Prostate gland (tissue), 2 donors: ENCODE measurements at regions not wholly inside any gene's neighbourhood (a gene's known extent, or its start where the extent isn't known, plus 50 kb on each side); places are given as distances from the start of the nearest gene placed in this dataset.

Experiments used
- DNase-seq: peaks from one replicate; pipeline ENCODE4 v3.0.0-alpha.2; 2019; ENCODE audit warnings: low spot score
- H3K27ac ChIP-seq, 2 donors: fragments of 200-600 bp; sonication (generic); 2 replicates each; pipeline ENCODE4 v1.5.1; 2017 to 2019
- H3K27me3 ChIP-seq: fragments of 200-600 bp; sonication (generic); replicated peaks from 2 replicates; pipeline ENCODE4 v1.5.1; 2019; ENCODE audit not compliant: insufficient read depth
- H3K36me3 ChIP-seq, 2 donors: fragments of 200-600 bp; sonication (generic); 1 replicate in 1 of 2; 2 replicates in 1 of 2; pipeline versions ENCODE4 v1.5.1 to v1.8.1; 2017 to 2019
- H3K4me1 ChIP-seq: fragments of 200-600 bp; sonication (generic); replicated peaks from 2 replicates; pipeline ENCODE4 v1.5.1; 2019
- H3K4me3 ChIP-seq, 2 donors: fragments of 200-600 bp; sonication (generic); 2 replicates each; pipeline ENCODE4 v1.5.1; 2017 to 2019
- H3K9me3 ChIP-seq: fragments of 200-600 bp; sonication (generic); 2 replicates; pipeline ENCODE4 v1.5.1; 2017
- CTCF ChIP-seq, 4 experiments: fragments of 200-600 bp in 2 of 4; fragments of 450-650 bp in 2 of 4; sonication (generic) in 2 of 4; IDR thresholded peaks; 1 replicate in 3 of 4; 2 replicates in 1 of 4; pipeline ENCODE4 v1.5.1; 2016 to 2019; ENCODE audit warnings: antibody characterized with exemption in 4 of 4, mild to moderate bottlenecking in 2 of 4, moderate library complexity in 2 of 4
- POLR2A ChIP-seq: fragments of 450-650 bp; IDR thresholded peaks from one replicate; pipeline ENCODE4 v1.6.1; 2016; ENCODE audit warnings: antibody characterized with exemption, mild to moderate bottlenecking
- POLR2AphosphoS5 ChIP-seq: sonication (generic); formaldehyde crosslinking; IDR thresholded peaks from one replicate; pipeline ENCODE4 v1.6.1; 2017; ENCODE audit warnings: antibody characterized with exemption
- WGBS: methylation state at CpG from one replicate; pipeline ENCODE4 v1.1.5; 2018; 5-methylcytosine and 5-hydroxymethylcytosine counted together
- intact Hi-C: fragments of 100-400 bp; cut with DNase I; formaldehyde crosslinking; loops from one replicate; pipeline ENCODE4 v1.14.2; 2022

GRCh38 chr11:95389427-95389826 lies 158.4 kb upstream of the SESN3 start:
- TF ChIP-seq POLR2AphosphoS5 (no peak), POLR2A (no peak), CTCF (IDR thresholded peaks at IDR 0.05) (no peak)
- intact Hi-C loops, result no loop called here
- Histone ChIP-seq H3K9me3 (no peaks in the 10 kb centered on the region), H3K4me1 (no peaks in the 10 kb centered on the region), H3K27me3 (no peaks in the 10 kb centered on the region), H3K27ac (no peak overlapping the region), H3K4me3 (no peak overlapping the region), H3K36me3 (no peaks in the 10 kb centered on the region)
- DNase-seq, result no peak
- 100% methylated on average over 1 of the region's 1 CpG for WGBS

GRCh38 chr11:95388086-95388485 lies 157.1 kb upstream of the SESN3 start:
- intact Hi-C loops, result no loop called here
- Histone ChIP-seq H3K27me3 (no peaks in the 10 kb centered on the region), H3K36me3 (no peaks in the 10 kb centered on the region), H3K4me3 (no peak overlapping the region), H3K4me1 (no peaks in the 10 kb centered on the region), H3K27ac (no peak overlapping the region), H3K9me3 (no peaks in the 10 kb centered on the region)
- TF ChIP-seq CTCF (IDR thresholded peaks at IDR 0.05) (no peak), POLR2A (no peak), POLR2AphosphoS5 (no peak)
- no peak for DNase-seq
- WGBS, result 76% methylated on average over 6 of the region's 6 CpGs

GRCh38 chr11:95387325-95387724 lies 156.3 kb upstream of the SESN3 start:
- H3K27me3 ChIP-seq, result no peaks in the 10 kb centered on the region
- WGBS, result 83% methylated on average over 1 of the region's 1 CpG
- no peak for DNase-seq
- intact Hi-C loops, result no loop called here
- H3K36me3 ChIP-seq, result no peaks in the 10 kb centered on the region
- no peaks in the 10 kb centered on the region for H3K9me3 ChIP-seq
- H3K4me3 ChIP-seq, result no peak overlapping the region
- no peak overlapping the region for H3K27ac ChIP-seq
- no peaks in the 10 kb centered on the region for H3K4me1 ChIP-seq
- no peak for TF ChIP-seq POLR2AphosphoS5
- no peak for TF ChIP-seq POLR2A
- TF ChIP-seq CTCF (IDR thresholded peaks at IDR 0.05), result no peak

GRCh38 chr11:95385577-95385976 lies 154.6 kb upstream of the SESN3 start:
- Histone ChIP-seq H3K27ac (no peak overlapping the region), H3K4me1 (no peaks in the 10 kb centered on the region), H3K27me3 (no peaks in the 10 kb centered on the region), H3K4me3 (no peak overlapping the region), H3K9me3 (no peaks in the 10 kb centered on the region), H3K36me3 (no peaks in the 10 kb centered on the region)
- TF ChIP-seq CTCF (IDR thresholded peaks at IDR 0.05) (no peak), POLR2A (no peak), POLR2AphosphoS5 (no peak)
- intact Hi-C loops, result no loop called here
- DNase-seq, result no peak

- intact Hi-C loops, result no loop called here
- Histone ChIP-seq H3K36me3 (no peaks in the 10 kb centered on the region), H3K4me3 (no peak overlapping the region), H3K4me1 (no peaks in the 10 kb centered on the region), H3K27ac (no peak overlapping the region), H3K9me3 (no peaks in the 10 kb centered on the region), H3K27me3 (no peaks in the 10 kb centered on the region)
- TF ChIP-seq CTCF (IDR thresholded peaks at IDR 0.05), result no peak
- no peak for TF ChIP-seq POLR2AphosphoS5
- TF ChIP-seq POLR2A, result no peak
- DNase-seq, result no peak
These were observed 148.5 kb upstream of the SESN3 start for GRCh38 chr11:95379479-95379878.
